PC-9 (cell line): ENCODE measurements at regions not wholly inside any gene's neighbourhood (a gene's known extent, or its start where the extent isn't known, plus 50 kb on each side); places are given as distances from the start of the nearest gene placed in this dataset.

Experiments
- BruUV-seq: library from RNA; stranded (reverse); fragments of 400-500 nt; replicated peaks from 2 replicates; lab custom pipeline; 2021; lab: Mats Ljungman, UMichigan
- CTCF ChIA-PET: fragments of 300-600 bp; sonication (Branson Sonifier 250); formaldehyde crosslinking; loops from one replicate; lab custom pipeline; 2022; ENCODE audit warnings: antibody characterized with exemption; lab: Charles Lee
- POLR2A ChIA-PET: fragments of 300-600 bp; sonication (Branson Sonifier 250); formaldehyde crosslinking; loops from one replicate; lab custom pipeline; 2022; ENCODE audit warnings: antibody characterized with exemption; ENCODE audit not compliant: unreplicated experiment; lab: Charles Lee
- DNase-seq, 2 experiments: peaks; one replicate each; pipeline versions ENCODE4 v3.0.0 to v3.0.0-alpha.2; 2015 to 2022; ENCODE audit warnings: mixed read lengths in 1 of 2
- H2AFZ ChIP-seq: fragments of 200-600 bp; sonication (generic); 2 replicates; pipeline ENCODE4 v1.8.1; 2017; ENCODE audit warnings: antibody characterized with exemption
- H3F3A ChIP-seq: fragments of 200-600 bp; sonication (generic); 2 replicates; pipeline ENCODE4 v1.8.1; 2017; ENCODE audit warnings: antibody characterized with exemption, mild to moderate bottlenecking, low read depth; ENCODE audit not compliant: insufficient read depth
- H3K27ac ChIP-seq: fragments of 200-600 bp; sonication (generic); 2 replicates; pipeline ENCODE4 v1.6.1; 2016; ENCODE audit warnings: mixed run types
- H3K27me3 ChIP-seq: fragments of 200-600 bp; sonication (generic); 2 replicates; pipeline ENCODE4 v1.6.1; 2016; ENCODE audit warnings: low read depth, mixed run types; ENCODE audit not compliant: insufficient read depth
- H3K36me3 ChIP-seq: fragments of 200-600 bp; sonication (generic); 2 replicates; pipeline ENCODE4 v1.6.1; 2016; ENCODE audit warnings: low read depth, mixed run types
- H3K4me1 ChIP-seq: fragments of 200-600 bp; sonication (generic); replicated peaks from 2 replicates; pipeline ENCODE4 v1.6.1; 2016; ENCODE audit warnings: mixed run types; ENCODE audit not compliant: insufficient read depth
- H3K4me2 ChIP-seq: fragments of 200-600 bp; sonication (generic); 2 replicates; pipeline ENCODE4 v1.6.1; 2017; ENCODE audit warnings: mixed run types
- H3K4me3 ChIP-seq: fragments of 200-600 bp; sonication (generic); 2 replicates; pipeline ENCODE4 v1.6.1; 2016; ENCODE audit warnings: mixed run types
- H3K79me2 ChIP-seq: fragments of 200-600 bp; sonication (generic); 2 replicates; pipeline ENCODE4 v1.6.1; 2017; ENCODE audit warnings: low read depth, mixed run types
- H3K9me2 ChIP-seq: fragments of 200-600 bp; sonication (generic); 2 replicates; pipeline ENCODE4 v1.8.1; 2017; ENCODE audit warnings: mild to moderate bottlenecking; ENCODE audit not compliant: insufficient read depth
- H3K9me3 ChIP-seq: fragments of 200-600 bp; sonication (generic); 2 replicates; pipeline ENCODE4 v1.8.1; 2016; ENCODE audit warnings: low read depth; ENCODE audit not compliant: insufficient read depth
- H4K20me1 ChIP-seq: fragments of 200-600 bp; sonication (generic); 2 replicates; pipeline ENCODE4 v1.8.1; 2017; ENCODE audit not compliant: insufficient read depth
- CTCF ChIP-seq: fragments of 200-600 bp; sonication (generic); conservative IDR thresholded peaks from 2 replicates; pipeline ENCODE4 v1.6.1; 2017; ENCODE audit warnings: mixed run types, antibody characterized with exemption, mild to moderate bottlenecking, moderate library complexity
- EZH2 ChIP-seq: fragments of 200-600 bp; sonication (generic); IDR thresholded peaks from 2 replicates; pipeline ENCODE4 v1.8.0; 2017; ENCODE audit warnings: antibody characterized with exemption, low read depth
- intact Hi-C: fragments of 100-400 bp; cut with micrococcal nuclease; formaldehyde crosslinking; loops from one replicate; pipeline ENCODE4 v1.10.0; 2022; ENCODE audit not compliant: unreplicated experiment

GRCh38 chr6:3506751-3507383 lies 50.0 kb upstream of the SLC22A23 start:
- H3K9me3 ChIP-seq: no peaks in the 10 kb centered on the region
- H3K27me3 ChIP-seq: no peaks in the 10 kb centered on the region
- no peak overlapping the region for H2AFZ ChIP-seq
- no peaks in the 10 kb centered on the region for H3K79me2 ChIP-seq
- intact Hi-C loops: no loop called here
- no peaks in the 10 kb centered on the region for H4K20me1 ChIP-seq
- H3K36me3 ChIP-seq: no peaks in the 10 kb centered on the region
- H3F3A ChIP-seq: peaks cover 1% of the 10 kb centered on the region; the same call in 1 of the 2 replicates
- H3K9me2 ChIP-seq: no peaks in the 10 kb centered on the region
- TF ChIP-seq CTCF (no peak), EZH2 (no peak)
- ChIA-PET CTCF (no interaction called here), POLR2A (interaction anchor here (0.6 kb wide), 1 partner anchor 22 kb away, joined by 4 read pairs; no protein-coding TSS in a partner anchor)
- no peak overlapping the region for H3K4me2 ChIP-seq
- H3K4me1 ChIP-seq: peaks cover 10% of the 10 kb centered on the region
- H3K4me3 ChIP-seq: no peak overlapping the region
- no peak for DNase-seq
- no peak overlapping the region for H3K27ac ChIP-seq
- BruUV-seq: no TSS peak
